ENCODE measurements at regions not wholly inside any gene's neighbourhood (a gene's known extent, or its start where the extent isn't known, plus 50 kb on each side); places are given as distances from the start of the nearest gene placed in this dataset.

DNA sequence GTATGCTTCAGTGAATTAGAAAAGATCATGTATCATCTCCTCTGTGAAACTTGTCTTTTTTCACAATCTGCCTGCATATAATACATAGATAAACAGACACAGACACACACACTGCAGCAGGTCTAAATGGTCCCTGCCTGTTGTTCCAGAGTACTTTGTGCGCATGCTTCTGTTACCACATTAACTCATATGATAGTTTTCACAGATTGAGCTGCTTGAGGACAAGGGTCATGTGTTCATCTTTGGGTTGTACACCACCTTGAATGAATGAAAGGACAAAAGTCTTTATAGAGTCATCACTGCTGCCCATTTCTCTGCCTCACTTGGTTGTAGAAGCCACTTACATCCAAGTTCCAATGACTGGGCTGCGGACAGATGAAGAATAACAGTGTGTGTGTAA lies 72.7 kb upstream of the GLS start:
- Histone ChIP-seq H3K4me3 (no peak overlapping the region), H3K27me3 (no peaks in the 10 kb centered on the region), H3K27ac (no peak overlapping the region), H3K4me1 (peaks cover 11% of the 10 kb centered on the region), H3K36me3 (replicated peaks in 1 of 2; ENCODE audit: insufficient read depth in 1 of 2, low read depth in 2 of 2) (no peaks in the 10 kb centered on the region), H3K9me3 (no peaks in the 10 kb centered on the region)
- TF ChIP-seq POLR2A (IDR thresholded peaks at IDR 0.05) (no peak), CTCF (IDR thresholded peaks at IDR 0.05) (no peak)
- WGBS, 2 donors: 87 to 100% methylated on average over 2 of the region's 2 CpGs
- DNase-seq (no peak), ATAC-seq (no peak)
- intact Hi-C loops (cut with DNase I): no loop called here

DNA sequence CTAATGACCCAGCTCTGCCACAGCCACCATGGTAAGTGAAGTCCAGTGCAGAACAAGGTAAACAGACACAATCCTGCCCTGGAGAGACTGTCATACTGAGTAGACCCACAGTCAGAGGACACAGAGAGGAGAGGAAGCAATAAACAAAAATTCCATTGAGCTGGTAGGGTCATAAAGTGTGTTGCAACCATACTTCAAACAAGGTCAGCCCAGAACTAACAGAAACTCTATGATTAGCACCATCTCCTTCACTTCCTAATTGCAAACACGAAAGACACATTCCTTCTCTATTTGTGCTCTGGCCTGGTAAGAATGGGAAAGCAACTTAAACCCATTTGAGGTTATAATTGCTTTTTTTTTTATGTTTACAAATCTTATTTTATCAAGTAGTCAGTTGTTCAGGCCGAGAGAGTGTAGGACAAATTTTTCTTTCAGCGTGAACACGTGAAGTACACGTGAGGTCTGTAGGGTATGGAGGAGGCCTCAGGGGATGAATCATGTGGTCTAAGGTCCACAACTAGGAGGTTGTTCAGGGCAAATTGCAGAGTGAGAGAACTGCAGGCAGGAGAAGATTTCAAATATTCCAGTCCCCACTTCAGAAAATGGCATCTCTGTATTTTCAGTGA lies 71.4 kb upstream of the GLS start:
- H3K27me3 ChIP-seq: no peaks in the 10 kb centered on the region
- TF ChIP-seq CTCF (IDR thresholded peaks at IDR 0.05) (no peak), POLR2A (IDR thresholded peaks at IDR 0.05) (no peak)
- DNase-seq (no peak), ATAC-seq (peak; percentile 89)
- peak overlapping the region in 3 of 4 donors; percentile 29 to 49 (median 46) for H3K27ac ChIP-seq
- H3K36me3 ChIP-seq (replicated peaks in 1 of 2; ENCODE audit: insufficient read depth in 1 of 2, low read depth in 2 of 2): no peaks in the 10 kb centered on the region
- H3K9me3 ChIP-seq: no peaks in the 10 kb centered on the region
- WGBS, 2 donors: 67 to 72% methylated on average over 5 of the region's 5 CpGs
- intact Hi-C loops (cut with DNase I): no loop called here
- peaks cover 11% of the 10 kb centered on the region for H3K4me1 ChIP-seq
- H3K4me3 ChIP-seq: no peak overlapping the region

DNA sequence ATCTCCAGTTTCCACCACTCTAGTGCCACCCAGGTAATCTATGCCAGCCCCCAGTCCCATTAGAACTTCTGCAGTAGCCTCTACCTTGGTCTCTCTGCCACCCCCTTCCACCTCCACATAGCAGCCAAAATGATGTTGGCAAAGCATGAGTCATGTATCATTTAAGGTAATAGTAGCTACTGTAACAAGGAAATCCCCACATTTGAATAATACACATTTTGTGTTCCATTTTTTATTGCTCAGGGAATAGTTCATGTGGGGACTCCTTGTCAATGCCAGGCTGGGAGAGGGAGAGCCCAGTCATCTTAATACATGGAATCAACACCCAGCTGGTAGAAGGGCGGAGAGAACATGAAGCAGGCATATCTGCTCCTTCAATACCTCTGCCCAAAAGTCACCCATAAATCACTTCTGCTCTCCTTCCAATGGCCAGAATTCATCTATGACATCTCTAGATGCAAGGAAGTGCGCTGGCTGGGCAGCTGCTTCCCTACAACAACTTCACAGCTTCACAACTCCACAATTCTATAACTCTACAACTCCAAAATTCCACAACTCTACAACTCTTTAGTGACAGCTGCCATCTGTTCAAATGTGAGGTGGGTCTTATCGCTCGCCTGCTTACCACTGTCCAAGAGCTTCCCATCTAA lies 70.6 kb upstream of the GLS start:
- no peaks in the 10 kb centered on the region for H3K27me3 ChIP-seq
- TF ChIP-seq POLR2A (IDR thresholded peaks at IDR 0.05): no peak
- no peak for TF ChIP-seq CTCF (IDR thresholded peaks at IDR 0.05)
- 86 to 92% methylated on average over 4 of the region's 4 CpGs for WGBS, 2 donors
- ATAC-seq (peak; percentile 43), DNase-seq (no peak)
- peak overlapping the region in 2 of 4 donors; percentile 46 to 49 for H3K27ac ChIP-seq
- no peaks in the 10 kb centered on the region for H3K36me3 ChIP-seq (replicated peaks in 1 of 2; ENCODE audit: insufficient read depth in 1 of 2, low read depth in 2 of 2)
- intact Hi-C loops (cut with DNase I): no loop called here
- no peaks in the 10 kb centered on the region for H3K9me3 ChIP-seq
- H3K4me3 ChIP-seq: no peak overlapping the region
- peaks cover 11% of the 10 kb centered on the region for H3K4me1 ChIP-seq

- intact Hi-C loops (cut with DNase I): no loop called here
- Histone ChIP-seq H3K9me3 (no peaks in the 10 kb centered on the region), H3K4me3 (no peak overlapping the region), H3K4me1 (peaks cover 17% of the 10 kb centered on the region), H3K27me3 (no peaks in the 10 kb centered on the region), H3K36me3 (replicated peaks in 1 of 2; ENCODE audit: insufficient read depth in 1 of 2, low read depth in 2 of 2) (no peaks in the 10 kb centered on the region), H3K27ac (no peak overlapping the region)
- DNase-seq: no peak
- WGBS, 2 donors: 70 to 78% methylated on average over 5 of the region's 5 CpGs
- TF ChIP-seq POLR2A (IDR thresholded peaks at IDR 0.05): no peak
- TF ChIP-seq CTCF (IDR thresholded peaks at IDR 0.05): no peak
- no peak for ATAC-seq
These were observed 69.5 kb upstream of the GLS start for GRCh38 chr2:190810981-190811587.

Data from body of pancreas (tissue), 4 donors.